ENCODE measurements at regions not wholly inside any gene's neighbourhood (a gene's known extent, or its start where the extent isn't known, plus 50 kb on each side); places are given as distances from the start of the nearest gene placed in this dataset.

DNA sequence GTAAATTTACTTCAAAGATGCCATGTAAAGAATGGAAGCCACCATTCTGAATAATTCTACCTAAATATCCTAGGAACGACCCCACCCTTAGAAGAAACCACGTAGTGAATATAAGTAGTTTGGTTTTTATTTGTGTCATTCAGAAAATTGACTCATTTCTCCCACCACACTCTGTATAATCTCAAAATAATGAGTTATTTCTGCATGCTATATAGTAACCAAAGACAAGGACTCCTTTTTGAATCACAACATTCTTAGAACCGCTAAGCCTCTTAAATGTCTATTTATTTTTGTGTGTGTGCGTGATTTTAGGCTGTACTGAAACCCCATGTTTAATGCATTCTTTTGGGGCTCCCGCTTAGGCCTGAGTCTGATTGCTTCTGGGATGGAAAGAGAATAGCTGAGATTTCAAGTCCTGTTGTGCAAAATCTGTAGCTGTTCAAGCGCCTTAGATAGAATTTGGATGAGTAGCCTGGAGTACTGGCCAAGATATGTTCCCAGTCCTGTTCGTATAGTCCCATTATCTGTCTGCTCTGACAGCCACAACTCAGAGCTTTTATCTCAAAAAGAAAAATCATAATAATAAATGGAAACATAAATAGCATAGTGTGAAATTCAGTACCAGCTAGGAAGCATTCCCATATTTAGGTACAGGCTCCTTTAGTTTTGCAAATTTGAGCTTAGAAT, 532.4 kb upstream of the NBEA start:
- Histone ChIP-seq H3K27ac (ENCODE audit: low read depth, low read length) (no peak overlapping the region), H3K9me2 (ENCODE audit: insufficient read depth) (no peaks in the 10 kb centered on the region), H3K9me3 (ENCODE audit: control insufficient read depth in 1 of 2, insufficient read depth in 1 of 2, low read depth in 1 of 2, low read length in 2 of 2) (no peaks in the 10 kb centered on the region), H3K27me3 (ENCODE audit: insufficient read depth, low read length) (no peaks in the 10 kb centered on the region), H3K4me2 (ENCODE audit: low read length) (no peak overlapping the region), H2AFZ (ENCODE audit: low read depth, low read length, poor library complexity, severe bottlenecking) (no peak overlapping the region), H4K20me1 (ENCODE audit: insufficient read depth) (no peaks in the 10 kb centered on the region), H3K79me2 (ENCODE audit: insufficient read depth, low read length) (no peaks in the 10 kb centered on the region), H3K36me3 (ENCODE audit: control insufficient read depth in 1 of 2, insufficient read depth in 2 of 2, low read length in 2 of 2) (no peaks in the 10 kb centered on the region), H3K9ac (ENCODE audit: low read length) (no peak overlapping the region), H3K4me3 (replicated peaks in 1 of 2; ENCODE audit: low read depth in 1 of 2, low read length in 2 of 2) (no peak overlapping the region), H3K4me1 (ENCODE audit: control insufficient read depth in 1 of 2, insufficient read depth in 2 of 2, low read length in 2 of 2) (no peaks in the 10 kb centered on the region)
- no peak for ATAC-seq
- no peak for TF ChIP-seq ELF1 (IDR thresholded peaks at IDR 0.05; ENCODE audit: borderline replicate concordance, low read depth)
- TF ChIP-seq, protein P1, sequence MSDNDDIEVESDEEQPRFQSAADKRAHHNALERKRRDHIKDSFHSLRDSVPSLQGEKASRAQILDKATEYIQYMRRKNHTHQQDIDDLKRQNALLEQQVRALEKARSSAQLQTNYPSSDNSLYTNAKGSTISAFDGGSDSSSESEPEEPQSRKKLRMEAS (IDR thresholded peaks at IDR 0.05) = no peak
- TF ChIP-seq JUND (IDR thresholded peaks at IDR 0.05) = no peak
- TF ChIP-seq, protein P2, sequence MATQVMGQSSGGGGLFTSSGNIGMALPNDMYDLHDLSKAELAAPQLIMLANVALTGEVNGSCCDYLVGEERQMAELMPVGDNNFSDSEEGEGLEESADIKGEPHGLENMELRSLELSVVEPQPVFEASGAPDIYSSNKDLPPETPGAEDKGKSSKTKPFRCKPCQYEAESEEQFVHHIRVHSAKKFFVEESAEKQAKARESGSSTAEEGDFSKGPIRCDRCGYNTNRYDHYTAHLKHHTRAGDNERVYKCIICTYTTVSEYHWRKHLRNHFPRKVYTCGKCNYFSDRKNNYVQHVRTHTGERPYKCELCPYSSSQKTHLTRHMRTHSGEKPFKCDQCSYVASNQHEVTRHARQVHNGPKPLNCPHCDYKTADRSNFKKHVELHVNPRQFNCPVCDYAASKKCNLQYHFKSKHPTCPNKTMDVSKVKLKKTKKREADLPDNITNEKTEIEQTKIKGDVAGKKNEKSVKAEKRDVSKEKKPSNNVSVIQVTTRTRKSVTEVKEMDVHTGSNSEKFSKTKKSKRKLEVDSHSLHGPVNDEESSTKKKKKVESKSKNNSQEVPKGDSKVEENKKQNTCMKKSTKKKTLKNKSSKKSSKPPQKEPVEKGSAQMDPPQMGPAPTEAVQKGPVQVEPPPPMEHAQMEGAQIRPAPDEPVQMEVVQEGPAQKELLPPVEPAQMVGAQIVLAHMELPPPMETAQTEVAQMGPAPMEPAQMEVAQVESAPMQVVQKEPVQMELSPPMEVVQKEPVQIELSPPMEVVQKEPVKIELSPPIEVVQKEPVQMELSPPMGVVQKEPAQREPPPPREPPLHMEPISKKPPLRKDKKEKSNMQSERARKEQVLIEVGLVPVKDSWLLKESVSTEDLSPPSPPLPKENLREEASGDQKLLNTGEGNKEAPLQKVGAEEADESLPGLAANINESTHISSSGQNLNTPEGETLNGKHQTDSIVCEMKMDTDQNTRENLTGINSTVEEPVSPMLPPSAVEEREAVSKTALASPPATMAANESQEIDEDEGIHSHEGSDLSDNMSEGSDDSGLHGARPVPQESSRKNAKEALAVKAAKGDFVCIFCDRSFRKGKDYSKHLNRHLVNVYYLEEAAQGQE (IDR thresholded peaks at IDR 0.05; ENCODE audit: low read depth) = no peak
- no peak for TF ChIP-seq ZFX (IDR thresholded peaks at IDR 0.05)
- no peak for TF ChIP-seq SIN3A (IDR thresholded peaks at IDR 0.05; ENCODE audit: low read depth)
- TF ChIP-seq, protein P3, sequence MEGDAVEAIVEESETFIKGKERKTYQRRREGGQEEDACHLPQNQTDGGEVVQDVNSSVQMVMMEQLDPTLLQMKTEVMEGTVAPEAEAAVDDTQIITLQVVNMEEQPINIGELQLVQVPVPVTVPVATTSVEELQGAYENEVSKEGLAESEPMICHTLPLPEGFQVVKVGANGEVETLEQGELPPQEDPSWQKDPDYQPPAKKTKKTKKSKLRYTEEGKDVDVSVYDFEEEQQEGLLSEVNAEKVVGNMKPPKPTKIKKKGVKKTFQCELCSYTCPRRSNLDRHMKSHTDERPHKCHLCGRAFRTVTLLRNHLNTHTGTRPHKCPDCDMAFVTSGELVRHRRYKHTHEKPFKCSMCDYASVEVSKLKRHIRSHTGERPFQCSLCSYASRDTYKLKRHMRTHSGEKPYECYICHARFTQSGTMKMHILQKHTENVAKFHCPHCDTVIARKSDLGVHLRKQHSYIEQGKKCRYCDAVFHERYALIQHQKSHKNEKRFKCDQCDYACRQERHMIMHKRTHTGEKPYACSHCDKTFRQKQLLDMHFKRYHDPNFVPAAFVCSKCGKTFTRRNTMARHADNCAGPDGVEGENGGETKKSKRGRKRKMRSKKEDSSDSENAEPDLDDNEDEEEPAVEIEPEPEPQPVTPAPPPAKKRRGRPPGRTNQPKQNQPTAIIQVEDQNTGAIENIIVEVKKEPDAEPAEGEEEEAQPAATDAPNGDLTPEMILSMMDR (IDR thresholded peaks at IDR 0.05 in 2 of 3, conservative IDR thresholded peaks at IDR 0.05 in 1 of 3; ENCODE audit: borderline replicate concordance in 1 of 3, insufficient read depth in 1 of 3, low read depth in 2 of 3, low read length in 2 of 3) = no peak
- TF ChIP-seq RAD21 (IDR thresholded peaks at IDR 0.05; ENCODE audit: low read depth) = no peak
- TF ChIP-seq ZNF274 (IDR thresholded peaks at IDR 0.05; ENCODE audit: low read depth, low read length) = no peak
- TF ChIP-seq CBX3 (IDR thresholded peaks at IDR 0.05; ENCODE audit: low read depth) = no peak
- no TSS peak for BruUV-seq (replicated peaks)
- CTCF ChIA-PET = no interaction called here
- POLR2A ChIA-PET = interaction anchor here (1.7 kb wide), 1 partner anchor 8 kb away, joined by 3 read pairs; no protein-coding TSS in a partner anchor
- no peak for DNase-seq (ENCODE audit: low read depth, low spot score)
- intact Hi-C loops (cut with micrococcal nuclease) = no loop called here
- RAD21 ChIA-PET (ENCODE audit: low non-redundant PET in 1 of 2, low total read pairs in 2 of 2, uncharacterized antibody in 2 of 2, unreplicated experiment in 2 of 2) = no interaction called here
